Parathyroid adenoma (tissue), 2 donors: ENCODE measurements at regions not wholly inside any gene's neighbourhood (a gene's known extent, or its start where the extent isn't known, plus 50 kb on each side); places are given as distances from the start of the nearest gene placed in this dataset.

Experiments
- H2AFZ ChIP-seq: fragments of 300-600 bp; sonication (generic); one replicate; pipeline ENCODE4 v1.7.0; 2017; ENCODE audit warnings: antibody characterized with exemption, mild to moderate bottlenecking
- H3K27ac ChIP-seq: fragments of 300-600 bp; sonication (generic); one replicate; pipeline ENCODE4 v1.7.0; 2017
- H3K27me3 ChIP-seq: fragments of 300-600 bp; sonication (generic); one replicate; pipeline ENCODE4 v1.7.0; 2017; ENCODE audit warnings: low read length; ENCODE audit not compliant: control insufficient read depth, insufficient read depth
- H3K36me3 ChIP-seq: fragments of 300-600 bp; sonication (generic); one replicate; pipeline ENCODE4 v1.7.0; 2017; ENCODE audit warnings: low read length; ENCODE audit not compliant: control insufficient read depth, insufficient read depth
- H3K4me1 ChIP-seq: fragments of 300-600 bp; sonication (generic); one replicate; pipeline ENCODE4 v1.7.0; 2017; ENCODE audit warnings: control low read depth
- H3K4me2 ChIP-seq: fragments of 300-600 bp; sonication (generic); one replicate; pipeline ENCODE4 v1.7.0; 2017; ENCODE audit warnings: low read length
- H3K4me3 ChIP-seq: fragments of 300-600 bp; sonication (generic); one replicate; pipeline ENCODE4 v1.7.0; 2017; ENCODE audit warnings: low read depth, low read length
- H3K79me2 ChIP-seq: fragments of 300-600 bp; sonication (generic); one replicate; pipeline ENCODE4 v1.7.0; 2017; ENCODE audit warnings: control low read depth
- H3K9ac ChIP-seq: fragments of 300-600 bp; sonication (generic); one replicate; pipeline ENCODE4 v1.7.0; 2017; ENCODE audit warnings: mild to moderate bottlenecking
- H3K9me3 ChIP-seq: fragments of 300-600 bp; sonication (generic); one replicate; pipeline ENCODE4 v1.7.0; 2017; ENCODE audit warnings: low read length; ENCODE audit not compliant: control insufficient read depth
- TF ChIP-seq, protein P1 (sequence below): fragments of 300-600 bp; sonication (generic); IDR thresholded peaks from one replicate; pipeline ENCODE4 v1.7.0; 2017; ENCODE audit warnings: antibody characterized with exemption, mild to moderate bottlenecking
- donor health status: primary hyperparathyroidism.

DNA sequence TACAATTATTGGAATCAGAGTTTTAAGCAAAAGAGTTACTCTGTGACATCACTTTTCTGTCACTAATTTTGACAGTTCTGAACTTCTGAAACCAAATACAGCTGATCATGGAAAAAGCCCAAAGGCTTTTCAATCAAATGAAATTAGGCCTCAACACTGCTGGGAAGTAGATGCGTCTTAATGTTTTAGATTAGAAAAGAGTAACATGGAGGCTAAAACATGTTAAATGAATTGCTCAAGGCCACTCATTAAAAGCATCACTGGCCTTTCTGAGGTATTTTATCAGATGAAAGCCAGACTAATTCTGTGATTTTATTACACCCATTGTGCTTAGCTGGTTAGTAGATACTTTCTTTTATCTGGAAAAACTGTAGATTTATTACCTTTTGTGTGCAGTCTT is 672.6 kb downstream of the CENPC start:
- Histone ChIP-seq H3K79me2 (no peaks in the 10 kb centered on the region), H3K27me3 (no peaks in the 10 kb centered on the region), H3K4me2 (no peak overlapping the region), H3K4me1 (no peaks in the 10 kb centered on the region), H3K27ac (no peak overlapping the region), H3K9ac (no peak overlapping the region), H3K36me3 (no peaks in the 10 kb centered on the region), H2AFZ (no peak overlapping the region), H3K4me3 (no peak overlapping the region), H3K9me3 (no peaks in the 10 kb centered on the region)
- TF ChIP-seq, protein P1, sequence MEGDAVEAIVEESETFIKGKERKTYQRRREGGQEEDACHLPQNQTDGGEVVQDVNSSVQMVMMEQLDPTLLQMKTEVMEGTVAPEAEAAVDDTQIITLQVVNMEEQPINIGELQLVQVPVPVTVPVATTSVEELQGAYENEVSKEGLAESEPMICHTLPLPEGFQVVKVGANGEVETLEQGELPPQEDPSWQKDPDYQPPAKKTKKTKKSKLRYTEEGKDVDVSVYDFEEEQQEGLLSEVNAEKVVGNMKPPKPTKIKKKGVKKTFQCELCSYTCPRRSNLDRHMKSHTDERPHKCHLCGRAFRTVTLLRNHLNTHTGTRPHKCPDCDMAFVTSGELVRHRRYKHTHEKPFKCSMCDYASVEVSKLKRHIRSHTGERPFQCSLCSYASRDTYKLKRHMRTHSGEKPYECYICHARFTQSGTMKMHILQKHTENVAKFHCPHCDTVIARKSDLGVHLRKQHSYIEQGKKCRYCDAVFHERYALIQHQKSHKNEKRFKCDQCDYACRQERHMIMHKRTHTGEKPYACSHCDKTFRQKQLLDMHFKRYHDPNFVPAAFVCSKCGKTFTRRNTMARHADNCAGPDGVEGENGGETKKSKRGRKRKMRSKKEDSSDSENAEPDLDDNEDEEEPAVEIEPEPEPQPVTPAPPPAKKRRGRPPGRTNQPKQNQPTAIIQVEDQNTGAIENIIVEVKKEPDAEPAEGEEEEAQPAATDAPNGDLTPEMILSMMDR = no peak

DNA sequence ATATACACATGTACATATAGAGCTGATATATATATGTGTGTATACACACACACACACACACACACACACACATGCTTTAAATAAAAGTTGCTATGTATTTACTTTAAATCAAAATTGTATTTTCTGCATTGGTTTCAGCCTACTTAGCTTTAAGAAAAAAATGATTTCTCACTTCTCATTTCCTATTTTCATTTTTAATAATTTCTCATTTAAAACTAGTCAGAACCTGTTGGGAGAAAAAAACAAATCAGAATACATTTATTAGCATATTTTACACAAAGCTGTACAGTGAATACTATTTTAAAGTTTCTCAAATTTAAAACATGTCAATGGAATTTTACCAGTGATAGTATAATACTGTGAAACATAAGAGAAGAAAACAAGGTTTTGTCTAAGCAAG is 681.8 kb downstream of the CENPC start:
- H3K4me1 ChIP-seq = no peaks in the 10 kb centered on the region
- no peak overlapping the region for H3K4me2 ChIP-seq
- TF ChIP-seq, protein P1 = no peak
- no peaks in the 10 kb centered on the region for H3K9me3 ChIP-seq
- H3K4me3 ChIP-seq = no peak overlapping the region
- no peaks in the 10 kb centered on the region for H3K36me3 ChIP-seq
- H2AFZ ChIP-seq = no peak overlapping the region
- no peaks in the 10 kb centered on the region for H3K79me2 ChIP-seq
- no peak overlapping the region for H3K9ac ChIP-seq
- H3K27me3 ChIP-seq = no peaks in the 10 kb centered on the region
- H3K27ac ChIP-seq = no peak overlapping the region

DNA sequence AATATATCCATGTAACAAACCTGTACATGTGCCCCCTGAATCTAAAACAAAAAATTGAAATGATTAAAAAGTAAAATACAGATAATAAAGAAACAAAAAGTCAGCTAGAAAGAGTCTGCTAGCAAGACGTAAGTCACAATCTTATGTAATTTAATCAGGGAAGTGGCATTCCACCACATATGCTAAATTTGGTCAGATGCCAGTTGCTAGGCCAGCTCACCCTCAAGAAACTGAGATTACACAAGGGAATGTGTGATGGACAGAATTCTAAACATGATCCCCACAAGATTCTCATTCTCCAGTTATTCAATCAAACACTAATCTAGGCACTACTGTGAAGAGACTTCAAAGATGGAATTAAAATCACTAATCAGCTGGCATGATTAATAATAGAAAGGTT is 689.3 kb downstream of the CENPC start:
- TF ChIP-seq, protein P1 = no peak
- no peak overlapping the region for H3K4me3 ChIP-seq
- H3K4me1 ChIP-seq = no peaks in the 10 kb centered on the region
- no peak overlapping the region for H3K4me2 ChIP-seq
- no peak overlapping the region for H3K27ac ChIP-seq
- H3K79me2 ChIP-seq = no peaks in the 10 kb centered on the region
- H3K9me3 ChIP-seq = no peaks in the 10 kb centered on the region
- H3K36me3 ChIP-seq = no peaks in the 10 kb centered on the region
- no peaks in the 10 kb centered on the region for H3K27me3 ChIP-seq
- no peak overlapping the region for H2AFZ ChIP-seq
- H3K9ac ChIP-seq = no peak overlapping the region

DNA sequence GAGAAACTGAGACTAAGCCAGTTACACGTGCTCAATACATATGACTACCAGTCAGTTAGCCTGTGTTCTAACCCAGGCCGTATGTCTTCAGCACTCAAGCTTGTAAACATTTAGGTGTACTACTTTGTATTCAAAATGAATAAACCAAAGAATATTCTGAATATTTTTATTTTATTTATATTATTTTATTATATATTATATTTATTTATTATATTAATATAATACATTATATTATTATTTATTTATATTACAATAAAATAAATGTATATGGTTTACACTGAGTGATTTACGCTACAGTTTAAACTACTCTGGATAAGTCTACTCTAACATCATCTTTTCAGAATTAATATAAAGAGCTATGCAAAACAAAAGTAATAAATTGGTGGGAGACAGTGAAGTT is 691.5 kb downstream of the CENPC start:
- no peaks in the 10 kb centered on the region for H3K4me1 ChIP-seq
- no peak overlapping the region for H3K9ac ChIP-seq
- no peaks in the 10 kb centered on the region for H3K9me3 ChIP-seq
- no peaks in the 10 kb centered on the region for H3K79me2 ChIP-seq
- no peak overlapping the region for H2AFZ ChIP-seq
- no peak overlapping the region for H3K4me3 ChIP-seq
- H3K36me3 ChIP-seq = no peaks in the 10 kb centered on the region
- TF ChIP-seq, protein P1 = no peak
- H3K4me2 ChIP-seq = no peak overlapping the region
- H3K27me3 ChIP-seq = no peaks in the 10 kb centered on the region
- H3K27ac ChIP-seq = no peak overlapping the region

DNA sequence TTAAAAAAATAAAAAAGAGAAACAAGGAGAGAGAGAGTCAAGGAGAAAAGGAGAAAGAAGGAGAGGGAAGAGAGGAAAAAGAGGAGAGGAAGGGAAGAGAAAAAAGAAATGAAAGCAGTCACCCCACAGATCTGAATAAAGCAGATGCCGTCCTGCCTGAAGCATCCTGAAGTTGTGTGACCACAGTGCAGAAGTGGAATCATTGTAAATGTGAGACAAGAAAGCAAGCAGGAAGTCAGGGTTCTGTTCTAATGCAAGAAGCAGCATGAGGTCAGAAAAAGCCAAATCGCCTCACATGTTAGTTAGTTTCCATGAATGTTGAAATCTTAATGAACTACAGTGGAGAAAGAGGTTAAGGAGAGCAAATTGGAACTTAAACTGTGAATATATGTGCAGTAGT is 692.5 kb downstream of the CENPC start:
- Histone ChIP-seq H3K4me2 (no peak overlapping the region), H3K9ac (no peak overlapping the region), H3K4me1 (no peaks in the 10 kb centered on the region), H3K9me3 (no peaks in the 10 kb centered on the region), H2AFZ (no peak overlapping the region), H3K36me3 (no peaks in the 10 kb centered on the region), H3K4me3 (no peak overlapping the region), H3K27me3 (no peaks in the 10 kb centered on the region), H3K79me2 (no peaks in the 10 kb centered on the region), H3K27ac (no peak overlapping the region)
- TF ChIP-seq, protein P1 = no peak
